Loucy (cell line): ENCODE measurements at regions not wholly inside any gene's neighbourhood (a gene's known extent, or its start where the extent isn't known, plus 50 kb on each side); places are given as distances from the start of the nearest gene placed in this dataset.

Experiments used
- H2AFZ ChIP-seq: fragments of 200-600 bp; sonication (generic); 2 replicates; pipeline ENCODE4 v1.6.0; 2016; ENCODE audit warnings: antibody characterized with exemption, mild to moderate bottlenecking, low read length, moderate library complexity
- H3F3A ChIP-seq: fragments of 200-600 bp; 2 replicates; pipeline ENCODE4 v1.6.0; 2016; ENCODE audit warnings: antibody characterized with exemption, low read depth, mild to moderate bottlenecking
- H3K27me3 ChIP-seq: fragments of 200-600 bp; sonication (generic); 2 replicates; pipeline ENCODE4 v1.6.1; 2014; ENCODE audit warnings: low read length, mild to moderate bottlenecking; ENCODE audit not compliant: insufficient read depth, poor library complexity, severe bottlenecking
- H3K36me3 ChIP-seq: fragments of 200-600 bp; sonication (generic); 2 replicates; pipeline ENCODE4 v1.6.1; 2016; ENCODE audit warnings: low read length; ENCODE audit not compliant: insufficient read depth
- H3K4me1 ChIP-seq: fragments of 200-600 bp; sonication (generic); 2 replicates; pipeline ENCODE4 v1.5.1; 2014; ENCODE audit warnings: low read length, mild to moderate bottlenecking; ENCODE audit not compliant: insufficient read depth, poor library complexity, severe bottlenecking
- H3K4me2 ChIP-seq: fragments of 200-600 bp; sonication (generic); 2 replicates; pipeline ENCODE4 v1.6.0; 2014; ENCODE audit warnings: antibody characterized with exemption, low read length, low read depth, mild to moderate bottlenecking; ENCODE audit not compliant: poor library complexity, severe bottlenecking
- H3K4me3 ChIP-seq: fragments of 200-600 bp; sonication (generic); 2 replicates; pipeline ENCODE4 v1.5.1; 2014; ENCODE audit warnings: low read length, mild to moderate bottlenecking, mixed read lengths; ENCODE audit not compliant: poor library complexity, severe bottlenecking
- H3K79me2 ChIP-seq: fragments of 200-600 bp; sonication (generic); 2 replicates; pipeline ENCODE4 v1.6.1; 2014; ENCODE audit warnings: low read length; ENCODE audit not compliant: insufficient read depth
- H3K9ac ChIP-seq: fragments of 200-600 bp; sonication (generic); 2 replicates; pipeline ENCODE4 v1.6.0; 2014; ENCODE audit warnings: mild to moderate bottlenecking, low read depth, low read length, moderate library complexity; ENCODE audit not compliant: poor library complexity, severe bottlenecking
- H3K9me2 ChIP-seq: fragments of 200-600 bp; sonication (generic); replicated peaks from 2 replicates; pipeline ENCODE4 v1.6.1; 2016; ENCODE audit warnings: low read depth, low read length, mixed read lengths
- H3K9me3 ChIP-seq: fragments of 200-600 bp; sonication (generic); 2 replicates; pipeline ENCODE4 v1.6.1; 2014; ENCODE audit warnings: mild to moderate bottlenecking, antibody characterized with exemption, low read length, low read depth; ENCODE audit not compliant: insufficient read depth
- H4K20me1 ChIP-seq: fragments of 200-600 bp; sonication (generic); 2 replicates; pipeline ENCODE4 v1.6.0; 2014; ENCODE audit warnings: antibody characterized with exemption, low read length, mild to moderate bottlenecking; ENCODE audit not compliant: insufficient read depth, poor library complexity, severe bottlenecking
- EZH2phosphoT487 ChIP-seq: fragments of 200-600 bp; IDR thresholded peaks from 2 replicates; pipeline ENCODE4 v1.6.1; 2018; ENCODE audit warnings: antibody characterized with exemption, mild to moderate bottlenecking, moderate library complexity, borderline replicate concordance
- TF ChIP-seq, protein P1 (sequence below): fragments of 200-600 bp; sonication (generic); conservative IDR thresholded peaks from 2 replicates; pipeline ENCODE4 v1.5.1; 2014; ENCODE audit warnings: mild to moderate bottlenecking, antibody characterized with exemption, low read length

DNA sequence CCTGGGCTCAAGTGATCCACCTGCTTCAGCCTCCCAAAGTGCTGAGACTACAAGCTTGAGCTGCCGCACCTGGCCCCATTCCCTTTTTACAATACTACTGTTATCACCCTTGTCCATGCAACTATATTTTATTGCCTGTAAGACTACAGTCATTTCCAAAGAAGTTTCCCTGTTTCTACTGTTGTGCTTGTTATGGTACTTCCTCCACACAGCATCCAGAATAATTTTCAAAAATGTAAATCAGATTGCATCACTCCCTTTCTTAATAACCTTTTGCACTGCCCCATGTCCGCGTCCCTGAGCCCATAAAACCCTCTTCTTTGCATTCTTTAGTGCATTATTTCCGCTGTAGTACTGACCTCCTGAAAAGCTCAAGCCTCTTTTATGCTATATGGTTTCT, 128.9 kb upstream of the AKIRIN2 start:
- Histone ChIP-seq H3K4me1 (peaks cover 10% of the 10 kb centered on the region), H2AFZ (no peak overlapping the region), H4K20me1 (no peaks in the 10 kb centered on the region), H3K9ac (no peak overlapping the region), H3K4me2 (no peak overlapping the region), H3K9me3 (no peaks in the 10 kb centered on the region), H3K79me2 (no peaks in the 10 kb centered on the region), H3F3A (no peaks in the 10 kb centered on the region), H3K27me3 (no peaks in the 10 kb centered on the region), H3K4me3 (no peak overlapping the region), H3K36me3 (no peaks in the 10 kb centered on the region), H3K9me2 (no peaks in the 10 kb centered on the region)
- no peak for TF ChIP-seq EZH2phosphoT487
- TF ChIP-seq, protein P1, sequence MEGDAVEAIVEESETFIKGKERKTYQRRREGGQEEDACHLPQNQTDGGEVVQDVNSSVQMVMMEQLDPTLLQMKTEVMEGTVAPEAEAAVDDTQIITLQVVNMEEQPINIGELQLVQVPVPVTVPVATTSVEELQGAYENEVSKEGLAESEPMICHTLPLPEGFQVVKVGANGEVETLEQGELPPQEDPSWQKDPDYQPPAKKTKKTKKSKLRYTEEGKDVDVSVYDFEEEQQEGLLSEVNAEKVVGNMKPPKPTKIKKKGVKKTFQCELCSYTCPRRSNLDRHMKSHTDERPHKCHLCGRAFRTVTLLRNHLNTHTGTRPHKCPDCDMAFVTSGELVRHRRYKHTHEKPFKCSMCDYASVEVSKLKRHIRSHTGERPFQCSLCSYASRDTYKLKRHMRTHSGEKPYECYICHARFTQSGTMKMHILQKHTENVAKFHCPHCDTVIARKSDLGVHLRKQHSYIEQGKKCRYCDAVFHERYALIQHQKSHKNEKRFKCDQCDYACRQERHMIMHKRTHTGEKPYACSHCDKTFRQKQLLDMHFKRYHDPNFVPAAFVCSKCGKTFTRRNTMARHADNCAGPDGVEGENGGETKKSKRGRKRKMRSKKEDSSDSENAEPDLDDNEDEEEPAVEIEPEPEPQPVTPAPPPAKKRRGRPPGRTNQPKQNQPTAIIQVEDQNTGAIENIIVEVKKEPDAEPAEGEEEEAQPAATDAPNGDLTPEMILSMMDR, result no peak

DNA sequence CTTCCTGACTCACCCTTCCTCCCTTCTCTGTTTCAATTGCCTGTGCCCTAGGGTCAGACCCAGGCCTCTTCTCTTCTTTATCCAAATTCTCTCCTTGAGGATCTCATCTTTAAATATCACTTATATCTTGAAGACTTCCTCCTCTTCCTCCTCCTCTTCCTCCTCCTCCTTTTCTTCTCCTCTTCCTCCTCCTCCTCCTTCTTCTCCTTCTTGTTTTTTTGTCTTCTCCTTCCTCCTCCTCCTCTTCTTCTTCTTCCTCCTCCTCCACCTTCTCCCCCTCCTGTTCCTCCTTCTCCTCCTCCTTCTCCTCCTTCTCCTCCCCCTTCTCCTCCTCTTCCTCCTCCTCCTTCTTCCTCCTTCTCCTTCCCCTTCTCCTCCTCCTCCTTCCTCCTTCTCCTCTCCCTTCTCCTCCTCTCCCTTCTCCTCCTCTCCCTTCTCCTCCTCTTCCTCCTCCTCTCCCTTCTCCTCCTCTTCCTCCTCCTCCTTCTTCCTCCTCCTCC, 127.6 kb upstream of the AKIRIN2 start:
- H3K9me3 ChIP-seq, result no peaks in the 10 kb centered on the region
- no peaks in the 10 kb centered on the region for H3K27me3 ChIP-seq
- no peaks in the 10 kb centered on the region for H3K79me2 ChIP-seq
- H3K4me2 ChIP-seq, result no peak overlapping the region
- no peak overlapping the region for H3K9ac ChIP-seq
- H4K20me1 ChIP-seq, result no peaks in the 10 kb centered on the region
- H3K9me2 ChIP-seq, result no peaks in the 10 kb centered on the region
- TF ChIP-seq, protein P1, result no peak
- no peak for TF ChIP-seq EZH2phosphoT487
- H3K4me3 ChIP-seq, result no peak overlapping the region
- H3K4me1 ChIP-seq, result peaks cover 10% of the 10 kb centered on the region
- no peaks in the 10 kb centered on the region for H3K36me3 ChIP-seq
- H2AFZ ChIP-seq, result no peak overlapping the region
- no peaks in the 10 kb centered on the region for H3F3A ChIP-seq

DNA sequence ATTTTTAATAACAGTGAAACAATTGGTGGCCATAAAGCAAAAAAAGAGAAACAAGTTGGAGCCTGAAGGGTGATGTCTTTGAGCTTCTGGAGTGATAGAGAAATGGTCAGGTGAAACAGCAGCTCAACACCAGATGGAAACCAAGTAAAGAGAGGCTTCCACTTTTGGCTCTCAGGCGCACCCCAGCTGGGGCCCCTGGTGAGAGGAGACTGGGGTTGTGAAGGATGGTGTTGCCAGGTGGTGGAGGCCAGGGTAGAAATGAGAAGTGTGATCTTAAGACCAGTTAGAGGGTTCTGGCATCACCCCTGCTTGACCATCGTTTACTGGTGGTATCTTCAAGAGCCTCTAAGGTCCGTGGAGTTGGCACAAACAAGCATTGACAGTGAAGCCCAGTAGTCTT, 126.0 kb upstream of the AKIRIN2 start:
- Histone ChIP-seq H3K9ac (no peak overlapping the region), H3K36me3 (no peaks in the 10 kb centered on the region), H2AFZ (no peak overlapping the region), H4K20me1 (no peaks in the 10 kb centered on the region), H3K27me3 (no peaks in the 10 kb centered on the region), H3F3A (no peaks in the 10 kb centered on the region), H3K4me3 (no peak overlapping the region), H3K4me1 (peaks cover 10% of the 10 kb centered on the region), H3K4me2 (no peak overlapping the region), H3K79me2 (no peaks in the 10 kb centered on the region), H3K9me3 (no peaks in the 10 kb centered on the region), H3K9me2 (no peaks in the 10 kb centered on the region)
- TF ChIP-seq EZH2phosphoT487, result no peak
- TF ChIP-seq, protein P1, result no peak
